HCT116 (cell line): ENCODE measurements at regions not wholly inside any gene's neighbourhood (a gene's known extent, or its start where the extent isn't known, plus 50 kb on each side); places are given as distances from the start of the nearest gene placed in this dataset.

Source experiments
- ATAC-seq: fragments of 200-7000 bp; cut with Tn5 transposase; 2 replicates; pipeline ENCODE4 v1.9.1; 2020; ENCODE audit warnings: mild to moderate bottlenecking, moderate library complexity
- BruUV-seq: library from RNA; stranded (reverse); fragments of 400-500 nt; replicated peaks from 2 replicates; lab custom pipeline; 2021; lab: Mats Ljungman, UMichigan
- CTCF ChIA-PET: fragments of 300-600 bp; sonication (Branson Sonifier 250); formaldehyde crosslinking; loops from one replicate; lab custom pipeline; 2021; ENCODE audit warnings: antibody characterized with exemption; lab: Charles Lee
- POLR2A ChIA-PET: fragments of 300-600, 350-600 bp; sonication (Branson Sonifier 250); formaldehyde crosslinking; loops from one replicate; lab custom pipeline; 2021; ENCODE audit warnings: antibody characterized with exemption; lab: Charles Lee
- RAD21 ChIA-PET, 2 experiments: fragments of 300-600 bp; sonication (Branson Sonifier 250); formaldehyde crosslinking; loops; one replicate each; lab custom pipeline; 2023; ENCODE audit warnings: low total read pairs in 2 of 2; ENCODE audit not compliant: uncharacterized antibody in 2 of 2, unreplicated experiment in 2 of 2, low non-redundant PET in 1 of 2; lab: Charles Lee
- DNase-seq: peaks from one replicate; pipeline ENCODE4 v3.0.0-alpha.2; 2010; ENCODE audit warnings: low read depth, low spot score
- H2AFZ ChIP-seq: fragments of 200-600 bp; shearing (Covaris generic), sonication (generic); 2 replicates; pipeline ENCODE4 v1.6.1; 2017; ENCODE audit warnings: low read depth, mixed run types, mixed read lengths, antibody characterized with exemption, low read length; ENCODE audit not compliant: poor library complexity, severe bottlenecking
- H3K27ac ChIP-seq: 2 replicates; pipeline ENCODE4 v1.5.1; 2012; ENCODE audit warnings: low read depth, low read length
- H3K27me3 ChIP-seq: fragments of 200-600 bp; sonication (generic); 2 replicates; pipeline ENCODE4 v1.6.1; 2016; ENCODE audit warnings: mixed run types, low read length, mixed read lengths; ENCODE audit not compliant: insufficient read depth
- H3K36me3 ChIP-seq, 2 experiments: fragments of 200-500 bp in 1 of 2; fragments of 200-600 bp in 1 of 2; sonication (Bioruptor generic) in 1 of 2; sonication (generic) in 1 of 2; 2 replicates each; pipeline versions ENCODE4 v1.5.1 to v1.6.1; 2014 to 2016; ENCODE audit warnings: low read length in 2 of 2, inconsistent platforms in 1 of 2, mixed read lengths in 1 of 2, mixed run types in 1 of 2; ENCODE audit not compliant: insufficient read depth in 2 of 2, control insufficient read depth in 1 of 2
- H3K4me1 ChIP-seq, 2 experiments: fragments of 200-600 bp in 1 of 2; sonication (generic) in 1 of 2; 2 replicates each; pipeline versions ENCODE4 v1.5.1 to v1.6.1; 2012 to 2017; ENCODE audit warnings: low read length in 2 of 2, inconsistent platforms in 1 of 2, mild to moderate bottlenecking in 1 of 2, mixed read lengths in 1 of 2, mixed run types in 1 of 2, moderate library complexity in 1 of 2; ENCODE audit not compliant: insufficient read depth in 2 of 2, control insufficient read depth in 1 of 2
- H3K4me2 ChIP-seq: fragments of 200-600 bp; sonication (generic); 2 replicates; pipeline ENCODE4 v1.6.1; 2017; ENCODE audit warnings: mixed run types, low read length, mixed read lengths
- H3K4me3 ChIP-seq, 2 experiments: fragments of 200-600 bp in 1 of 2; sonication (generic) in 1 of 2; replicated peaks in 1 of 2; 2 replicates each; pipeline ENCODE4 v1.5.1; 2011 to 2016; ENCODE audit warnings: low read length in 2 of 2, control low read depth in 1 of 2, low read depth in 1 of 2, mild to moderate bottlenecking in 1 of 2, mixed read lengths in 1 of 2, mixed run types in 1 of 2
- H3K79me2 ChIP-seq: fragments of 200-600 bp; sonication (generic); 2 replicates; pipeline ENCODE4 v1.6.1; 2017; ENCODE audit warnings: mild to moderate bottlenecking, mixed run types, low read length, moderate library complexity, mixed read lengths; ENCODE audit not compliant: insufficient read depth
- H3K9ac ChIP-seq: fragments of 200-600 bp; sonication (generic); 2 replicates; pipeline ENCODE4 v1.6.1; 2016; ENCODE audit warnings: low read length, mixed read lengths
- H3K9me2 ChIP-seq: fragments of 200-600 bp; sonication (generic), shearing (Covaris generic); 2 replicates; pipeline ENCODE4 v1.6.1; 2017; ENCODE audit warnings: mixed run types, mild to moderate bottlenecking, moderate library complexity; ENCODE audit not compliant: insufficient read depth
- H3K9me3 ChIP-seq, 2 experiments: fragments of 200-500 bp in 1 of 2; fragments of 200-600 bp in 1 of 2; sonication (Bioruptor generic) in 1 of 2; sonication (generic) in 1 of 2; 2 replicates each; pipeline ENCODE4 v1.6.1; 2014 to 2017; ENCODE audit warnings: low read length in 2 of 2, mixed read lengths in 2 of 2, inconsistent platforms in 1 of 2, low read depth in 1 of 2, mild to moderate bottlenecking in 1 of 2, mixed run types in 1 of 2, moderate library complexity in 1 of 2; ENCODE audit not compliant: control insufficient read depth in 1 of 2, insufficient read depth in 1 of 2
- H4K20me1 ChIP-seq: fragments of 200-600 bp; sonication (generic), shearing (Covaris generic); 2 replicates; pipeline ENCODE4 v1.6.1; 2017; ENCODE audit warnings: mixed run types, mild to moderate bottlenecking, moderate library complexity; ENCODE audit not compliant: insufficient read depth
- CBX3 ChIP-seq: IDR thresholded peaks from 2 replicates; pipeline ENCODE4 v1.6.1; 2012; ENCODE audit warnings: low read depth
- POLR2A ChIP-seq: IDR thresholded peaks from 2 replicates; pipeline ENCODE4 v1.7.0; 2011; ENCODE audit warnings: borderline replicate concordance; ENCODE audit not compliant: insufficient read depth, insufficient read length; ENCODE audit errors: extremely low read depth
- ZFX ChIP-seq: fragments of 450-650 bp; IDR thresholded peaks from 2 replicates; pipeline ENCODE4 v1.6.1; 2017
- intact Hi-C: fragments of 100-400 bp; cut with micrococcal nuclease; formaldehyde crosslinking; loops from 2 replicates; pipeline ENCODE4 v1.10.0; 2022

DNA sequence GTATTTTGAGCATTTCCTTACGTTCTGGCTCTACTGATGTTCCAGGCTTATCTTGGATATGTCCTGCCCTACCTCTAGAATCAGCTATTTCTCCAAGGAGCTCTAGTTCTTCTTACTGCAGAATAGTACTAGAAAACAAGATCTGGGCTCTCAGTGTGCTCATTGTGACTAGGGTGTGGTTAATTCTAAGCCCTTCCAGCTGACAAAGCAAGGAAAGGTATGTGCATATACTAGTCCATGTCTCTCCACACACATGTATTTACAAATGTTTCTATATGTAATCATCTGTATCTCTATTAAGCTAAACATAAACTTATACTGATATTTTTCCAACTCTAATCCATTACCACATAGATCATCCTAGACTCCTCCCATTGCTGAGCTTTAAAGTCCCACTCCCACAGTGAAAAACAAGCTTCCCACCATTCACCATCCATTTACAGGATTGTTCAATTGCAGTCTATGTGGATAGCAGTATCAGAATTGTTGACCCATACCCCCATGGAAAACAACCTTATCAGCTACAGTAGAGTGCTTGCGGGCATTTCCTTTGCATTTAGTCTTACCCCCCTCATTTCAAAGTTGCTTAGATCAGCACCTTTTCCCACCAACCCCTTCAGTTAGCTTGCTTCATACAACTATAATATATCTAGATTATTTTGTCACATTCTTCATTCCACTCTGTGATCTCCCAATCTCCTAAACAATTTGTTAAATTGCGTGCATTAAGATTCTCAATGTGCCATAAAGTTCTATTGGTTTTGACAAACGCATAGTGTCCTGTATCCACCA lies 194.5 kb downstream of the SOX9 start:
- ChIA-PET POLR2A (interaction anchor here (1.8 kb wide), 1 partner anchor 24 kb away, joined by 6 read pairs; no protein-coding TSS in a partner anchor), CTCF (no interaction called here), RAD21 (no interaction called here)
- Histone ChIP-seq H2AFZ (no peak overlapping the region), H3K9ac (no peak overlapping the region), H3K9me3 (no peaks in the 10 kb centered on the region), H3K27ac (no peak overlapping the region), H3K27me3 (no peaks in the 10 kb centered on the region), H3K36me3 (no peaks in the 10 kb centered on the region), H4K20me1 (no peaks in the 10 kb centered on the region), H3K4me1 (peaks cover 0 to 3% of the 10 kb centered on the region in 2 experiments; a peak in 1 of 4 replicates), H3K4me3 (no peak overlapping the region), H3K9me2 (no peaks in the 10 kb centered on the region), H3K79me2 (no peaks in the 10 kb centered on the region), H3K4me2 (no peak overlapping the region)
- intact Hi-C loops, result no loop called here
- no peak for TF ChIP-seq POLR2A
- DNase-seq (no peak), ATAC-seq (no peak)
- no TSS peak for BruUV-seq

DNA sequence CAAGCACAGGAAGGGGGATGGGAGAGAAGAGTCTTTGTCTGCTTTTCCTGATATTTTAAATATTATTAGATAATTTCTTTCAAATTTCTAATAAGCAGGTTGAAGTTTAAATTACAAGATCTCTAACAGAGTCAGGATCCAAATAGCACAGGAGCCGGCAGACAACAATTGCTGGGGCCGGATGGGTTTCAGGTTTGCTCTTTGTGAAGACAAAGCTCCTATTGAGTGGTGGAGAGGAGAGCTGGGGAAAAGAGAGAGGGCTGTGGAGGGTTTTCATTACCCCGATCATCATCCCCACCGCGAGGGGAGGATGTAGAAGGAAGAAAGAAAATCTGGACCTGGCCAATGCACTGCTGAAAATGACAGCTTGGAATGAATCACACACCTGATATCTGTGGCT lies 197.3 kb downstream of the SOX9 start:
- Histone ChIP-seq H3K27me3 (no peaks in the 10 kb centered on the region), H3K4me2 (no peak overlapping the region), H3K4me3 (no peak overlapping the region), H3K9me2 (no peaks in the 10 kb centered on the region), H2AFZ (no peak overlapping the region)
- CTCF ChIA-PET, result no interaction called here
- BruUV-seq, result no TSS peak
- POLR2A ChIA-PET, result no interaction called here
- no peak for ATAC-seq
- RAD21 ChIA-PET, result interaction anchor here in 1 of 2 experiments (0.5 kb wide), 1 partner anchor 410 kb away, joined by 6 read pairs; no protein-coding TSS in a partner anchor
- no peak for TF ChIP-seq ZFX
- no peak for TF ChIP-seq CBX3
- TF ChIP-seq, all 23 proteins: peak for 0
- no peak overlapping the region for H3K9ac ChIP-seq
- H3K4me1 ChIP-seq, result peaks cover 0 to 3% of the 10 kb centered on the region in 2 experiments; a peak in 1 of 4 replicates
- DNase-seq, result no peak
- intact Hi-C loops, result no loop called here
- no peaks in the 10 kb centered on the region for H3K9me3 ChIP-seq
- H3K79me2 ChIP-seq, result no peaks in the 10 kb centered on the region
- H3K36me3 ChIP-seq, result no peaks in the 10 kb centered on the region
- H4K20me1 ChIP-seq, result no peaks in the 10 kb centered on the region
- H3K27ac ChIP-seq, result no peak overlapping the region
